Caco-2 (cell line): ENCODE measurements at regions not wholly inside any gene's neighbourhood (a gene's known extent, or its start where the extent isn't known, plus 50 kb on each side); places are given as distances from the start of the nearest gene placed in this dataset.
"Not testable (repeated sequence)": the region's sequence is repeated elsewhere in the genome, so short reads cannot be mapped to it uniquely, and the experiment has no call there.

Experiments
- BruUV-seq: library from RNA; stranded (reverse); fragments of 400-500 nt; replicated peaks from 2 replicates; lab custom pipeline; 2021; lab: Mats Ljungman, UMichigan
- CTCF ChIA-PET: fragments of 300-600 bp; sonication (Branson Sonifier 250); formaldehyde crosslinking; loops from one replicate; lab custom pipeline; 2022; ENCODE audit warnings: antibody characterized with exemption; lab: Charles Lee
- POLR2A ChIA-PET: fragments of 300-600 bp; sonication (Branson Sonifier 250); formaldehyde crosslinking; loops from one replicate; lab custom pipeline; 2022; ENCODE audit warnings: antibody characterized with exemption; lab: Charles Lee
- DNase-seq, 2 experiments: peaks; one replicate each; pipeline versions ENCODE4 v3.0.0 to v3.0.0-alpha.2; 2020 to 2022
- H3K27me3 ChIP-seq: replicated peaks from 2 replicates; pipeline ENCODE4 v1.6.0; 2011; ENCODE audit warnings: low read length; ENCODE audit not compliant: control insufficient read depth, insufficient read depth
- H3K36me3 ChIP-seq: 2 replicates; pipeline ENCODE4 v1.5.1; 2011; ENCODE audit warnings: low read length; ENCODE audit not compliant: control insufficient read depth, insufficient read depth
- H3K4me1 ChIP-seq: fragments of 250-450 bp; sonication (Bioruptor Pico); 2 replicates; pipeline ENCODE4 v1.5.1; 2020; ENCODE audit warnings: mild to moderate bottlenecking
- H3K4me3 ChIP-seq: 2 replicates; pipeline ENCODE4 v1.5.1; 2011; ENCODE audit warnings: low read depth, mild to moderate bottlenecking, control low read depth, low read length
- H3K9me3 ChIP-seq: fragments of 250-450 bp; sonication (Bioruptor Pico); 2 replicates; pipeline ENCODE4 v1.5.1; 2020; ENCODE audit warnings: mild to moderate bottlenecking, moderate library complexity
- H3K27ac Mint-ChIP-seq: one replicate; pipeline ENCODE4 v1.8.0; 2022; ENCODE audit warnings: mixed read lengths; ENCODE audit not compliant: unreplicated experiment
- H3K27me3 Mint-ChIP-seq: one replicate; pipeline ENCODE4 v1.8.0; 2022; ENCODE audit warnings: mixed read lengths; ENCODE audit not compliant: insufficient read depth, unreplicated experiment
- H3K36me3 Mint-ChIP-seq: one replicate; pipeline ENCODE4 v1.8.0; 2022; ENCODE audit warnings: mild to moderate bottlenecking, mixed read lengths; ENCODE audit not compliant: insufficient read depth, unreplicated experiment
- H3K4me1 Mint-ChIP-seq: one replicate; pipeline ENCODE4 v1.8.0; 2022; ENCODE audit warnings: low read depth, mixed read lengths; ENCODE audit not compliant: unreplicated experiment
- H3K4me3 Mint-ChIP-seq: one replicate; pipeline ENCODE4 v1.8.0; 2022; ENCODE audit warnings: mild to moderate bottlenecking, moderate library complexity, mixed read lengths; ENCODE audit not compliant: unreplicated experiment
- H3K9me3 Mint-ChIP-seq: one replicate; pipeline ENCODE4 v1.8.0; 2022; ENCODE audit warnings: mixed read lengths; ENCODE audit not compliant: unreplicated experiment
- intact Hi-C: fragments of 100-400 bp; cut with micrococcal nuclease; formaldehyde crosslinking; loops from one replicate; pipeline ENCODE4 v1.10.0; 2022; ENCODE audit not compliant: unreplicated experiment

- H3K36me3 ChIP-seq, H3K4me1 Mint-ChIP-seq, intact Hi-C loops, H3K4me1 ChIP-seq, H3K9me3 ChIP-seq, CTCF ChIA-PET, H3K27me3 ChIP-seq, DNase-seq, H3K36me3 Mint-ChIP-seq, H3K4me3 ChIP-seq, BruUV-seq, H3K27ac Mint-ChIP-seq, H3K4me3 Mint-ChIP-seq, H3K9me3 Mint-ChIP-seq, POLR2A ChIA-PET, H3K27me3 Mint-ChIP-seq: not testable (repeated sequence)
Measured at GRCh38 chr2:113551637-113552318, 53.3 kb downstream of the FOXD4L1 start.

- H3K4me1 ChIP-seq, H3K27me3 ChIP-seq, H3K9me3 ChIP-seq, H3K4me3 ChIP-seq, intact Hi-C loops, DNase-seq, H3K36me3 Mint-ChIP-seq, POLR2A ChIA-PET, H3K4me3 Mint-ChIP-seq, H3K27me3 Mint-ChIP-seq, H3K27ac Mint-ChIP-seq, H3K9me3 Mint-ChIP-seq, BruUV-seq, H3K4me1 Mint-ChIP-seq, H3K36me3 ChIP-seq, CTCF ChIA-PET: not testable (repeated sequence)
Measured at GRCh38 chr2:113559820-113560219, 61.4 kb downstream of the FOXD4L1 start.

- POLR2A ChIA-PET, H3K4me3 Mint-ChIP-seq, CTCF ChIA-PET: not testable (repeated sequence)
Measured at GRCh38 chr2:113562662-113563061, 64.2 kb downstream of the FOXD4L1 start.

GRCh38 chr2:113566674-113567480 lies 60.2 kb upstream of the RABL2A start:
- H3K4me3 ChIP-seq, CTCF ChIA-PET, POLR2A ChIA-PET, BruUV-seq, H3K4me1 ChIP-seq, H3K9me3 ChIP-seq, H3K4me3 Mint-ChIP-seq, H3K9me3 Mint-ChIP-seq, H3K27me3 ChIP-seq, H3K36me3 Mint-ChIP-seq, H3K4me1 Mint-ChIP-seq, H3K36me3 ChIP-seq, H3K27me3 Mint-ChIP-seq, H3K27ac Mint-ChIP-seq, DNase-seq, intact Hi-C loops: not testable (repeated sequence)

More at GRCh38 chr2:113562662-113563061, 64.2 kb downstream of the FOXD4L1 start:
- intact Hi-C loops, H3K4me1 Mint-ChIP-seq, H3K4me1 ChIP-seq, H3K27me3 Mint-ChIP-seq, H3K36me3 Mint-ChIP-seq, H3K4me3 ChIP-seq, H3K36me3 ChIP-seq, H3K27me3 ChIP-seq, BruUV-seq, H3K9me3 Mint-ChIP-seq, H3K27ac Mint-ChIP-seq, H3K9me3 ChIP-seq: not testable (repeated sequence)
- DNase-seq, result peak in 1 of 2 experiments; percentile 31

- DNase-seq, BruUV-seq, H3K4me3 ChIP-seq, H3K27ac Mint-ChIP-seq, intact Hi-C loops, H3K9me3 Mint-ChIP-seq, H3K36me3 ChIP-seq, H3K27me3 ChIP-seq, H3K4me1 ChIP-seq, H3K4me1 Mint-ChIP-seq, H3K36me3 Mint-ChIP-seq, H3K9me3 ChIP-seq, H3K4me3 Mint-ChIP-seq, H3K27me3 Mint-ChIP-seq, POLR2A ChIA-PET, CTCF ChIA-PET: not testable (repeated sequence)
Measured at GRCh38 chr2:113567481-113567849, 59.6 kb upstream of the RABL2A start.

- BruUV-seq, H3K4me3 ChIP-seq, CTCF ChIA-PET, intact Hi-C loops, H3K27me3 Mint-ChIP-seq, H3K27me3 ChIP-seq, H3K4me3 Mint-ChIP-seq, H3K9me3 Mint-ChIP-seq, H3K4me1 ChIP-seq, H3K36me3 ChIP-seq, POLR2A ChIA-PET, H3K4me1 Mint-ChIP-seq, H3K27ac Mint-ChIP-seq, H3K36me3 Mint-ChIP-seq, DNase-seq, H3K9me3 ChIP-seq: not testable (repeated sequence)
Measured at GRCh38 chr2:113568231-113568630, 58.8 kb upstream of the RABL2A start.

- H3K9me3 ChIP-seq, H3K27ac Mint-ChIP-seq, BruUV-seq, H3K9me3 Mint-ChIP-seq, H3K4me3 Mint-ChIP-seq, H3K4me1 ChIP-seq, H3K36me3 Mint-ChIP-seq, POLR2A ChIA-PET, intact Hi-C loops, H3K27me3 ChIP-seq, CTCF ChIA-PET, H3K4me1 Mint-ChIP-seq, H3K4me3 ChIP-seq, H3K36me3 ChIP-seq, H3K27me3 Mint-ChIP-seq, DNase-seq: not testable (repeated sequence)
Measured at GRCh38 chr2:113570082-113570481, 57.0 kb upstream of the RABL2A start.
